KMS-11 (cell line): ENCODE measurements at regions not wholly inside any gene's neighbourhood (a gene's known extent, or its start where the extent isn't known, plus 50 kb on each side); places are given as distances from the start of the nearest gene placed in this dataset.
"Not testable (repeated sequence)": the region's sequence is repeated elsewhere in the genome, so short reads cannot be mapped to it uniquely, and the experiment has no call there.

Experiments used
- H2AFZ ChIP-seq: fragments of 200-600 bp; sonication (generic); 2 replicates; pipeline ENCODE4 v1.6.1; 2016; ENCODE audit warnings: antibody characterized with exemption, mixed run types, low read depth
- H3K27ac ChIP-seq: fragments of 200-600 bp; sonication (generic); 2 replicates; pipeline ENCODE4 v1.6.1; 2016; ENCODE audit warnings: mild to moderate bottlenecking, mixed run types
- H3K27me3 ChIP-seq: fragments of 200-600 bp; sonication (generic); 2 replicates; pipeline ENCODE4 v1.6.1; 2017; ENCODE audit warnings: mild to moderate bottlenecking, low read depth, mixed run types, moderate library complexity; ENCODE audit not compliant: insufficient read depth
- H3K36me3 ChIP-seq: fragments of 200-600 bp; sonication (generic); 2 replicates; pipeline ENCODE4 v1.6.1; 2017; ENCODE audit warnings: mild to moderate bottlenecking, mixed run types; ENCODE audit not compliant: insufficient read depth
- H3K4me1 ChIP-seq: fragments of 200-600 bp; sonication (generic); 2 replicates; pipeline ENCODE4 v1.6.1; 2016; ENCODE audit warnings: mild to moderate bottlenecking, low read depth, mixed run types; ENCODE audit not compliant: poor library complexity, severe bottlenecking
- H3K4me2 ChIP-seq: fragments of 200-600 bp; sonication (generic); 2 replicates; pipeline ENCODE4 v1.7.0; 2016; ENCODE audit warnings: mild to moderate bottlenecking, mixed run types
- H3K4me3 ChIP-seq: fragments of 200-600 bp; sonication (generic); IDR thresholded peaks from 2 replicates; pipeline ENCODE4 v1.6.1; 2017; ENCODE audit warnings: low read depth, low read length, mixed read lengths; ENCODE audit not compliant: insufficient read depth
- H3K79me2 ChIP-seq: fragments of 200-600 bp; sonication (generic); 2 replicates; pipeline ENCODE4 v1.6.1; 2016; ENCODE audit warnings: low read depth, mixed run types; ENCODE audit not compliant: insufficient read depth
- H3K9ac ChIP-seq: fragments of 200-600 bp; sonication (generic); 2 replicates; pipeline ENCODE4 v1.6.1; 2016; ENCODE audit warnings: mild to moderate bottlenecking, mixed run types
- H4K20me1 ChIP-seq: fragments of 200-600 bp; sonication (generic); 2 replicates; pipeline ENCODE4 v1.6.1; 2016; ENCODE audit warnings: mild to moderate bottlenecking, mixed run types; ENCODE audit not compliant: insufficient read depth
- TF ChIP-seq, protein P1 (sequence below): fragments of 200-600 bp; sonication (generic); conservative IDR thresholded peaks from 2 replicates; pipeline ENCODE4 v1.6.1; 2017; ENCODE audit warnings: low read depth, mild to moderate bottlenecking, antibody characterized with exemption, low read length, moderate library complexity, mixed read lengths

DNA sequence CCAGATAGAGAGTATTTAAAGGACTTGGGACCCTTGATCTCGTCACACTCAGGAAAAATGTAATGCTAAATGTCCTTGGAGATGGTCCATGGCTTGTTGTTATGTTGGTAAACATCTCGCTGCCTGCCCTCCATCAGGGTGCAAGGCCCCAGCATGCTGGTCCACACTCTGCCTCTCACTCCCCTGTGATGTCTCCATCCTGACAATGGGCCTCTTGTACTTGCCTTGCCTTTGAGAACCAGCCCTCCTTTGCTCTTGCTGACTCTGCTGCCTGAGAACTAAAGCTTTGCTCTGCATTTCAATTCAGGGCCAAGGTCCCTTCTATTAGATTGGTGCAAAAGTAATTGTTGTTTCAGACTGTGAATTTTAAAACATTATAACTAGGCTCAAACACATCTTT is 131.0 kb upstream of the LMNTD1 start:
- H3K4me3 ChIP-seq, result no peak overlapping the region
- no peaks in the 10 kb centered on the region for H4K20me1 ChIP-seq
- TF ChIP-seq, protein P1, sequence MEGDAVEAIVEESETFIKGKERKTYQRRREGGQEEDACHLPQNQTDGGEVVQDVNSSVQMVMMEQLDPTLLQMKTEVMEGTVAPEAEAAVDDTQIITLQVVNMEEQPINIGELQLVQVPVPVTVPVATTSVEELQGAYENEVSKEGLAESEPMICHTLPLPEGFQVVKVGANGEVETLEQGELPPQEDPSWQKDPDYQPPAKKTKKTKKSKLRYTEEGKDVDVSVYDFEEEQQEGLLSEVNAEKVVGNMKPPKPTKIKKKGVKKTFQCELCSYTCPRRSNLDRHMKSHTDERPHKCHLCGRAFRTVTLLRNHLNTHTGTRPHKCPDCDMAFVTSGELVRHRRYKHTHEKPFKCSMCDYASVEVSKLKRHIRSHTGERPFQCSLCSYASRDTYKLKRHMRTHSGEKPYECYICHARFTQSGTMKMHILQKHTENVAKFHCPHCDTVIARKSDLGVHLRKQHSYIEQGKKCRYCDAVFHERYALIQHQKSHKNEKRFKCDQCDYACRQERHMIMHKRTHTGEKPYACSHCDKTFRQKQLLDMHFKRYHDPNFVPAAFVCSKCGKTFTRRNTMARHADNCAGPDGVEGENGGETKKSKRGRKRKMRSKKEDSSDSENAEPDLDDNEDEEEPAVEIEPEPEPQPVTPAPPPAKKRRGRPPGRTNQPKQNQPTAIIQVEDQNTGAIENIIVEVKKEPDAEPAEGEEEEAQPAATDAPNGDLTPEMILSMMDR, result no peak
- H3K79me2 ChIP-seq, result no peaks in the 10 kb centered on the region
- no peak overlapping the region for H3K27ac ChIP-seq
- H3K36me3 ChIP-seq, result no peaks in the 10 kb centered on the region
- no peak overlapping the region for H2AFZ ChIP-seq
- no peak overlapping the region for H3K9ac ChIP-seq
- no peak overlapping the region for H3K4me2 ChIP-seq
- H3K27me3 ChIP-seq, result no peaks in the 10 kb centered on the region
- no peaks in the 10 kb centered on the region for H3K4me1 ChIP-seq

DNA sequence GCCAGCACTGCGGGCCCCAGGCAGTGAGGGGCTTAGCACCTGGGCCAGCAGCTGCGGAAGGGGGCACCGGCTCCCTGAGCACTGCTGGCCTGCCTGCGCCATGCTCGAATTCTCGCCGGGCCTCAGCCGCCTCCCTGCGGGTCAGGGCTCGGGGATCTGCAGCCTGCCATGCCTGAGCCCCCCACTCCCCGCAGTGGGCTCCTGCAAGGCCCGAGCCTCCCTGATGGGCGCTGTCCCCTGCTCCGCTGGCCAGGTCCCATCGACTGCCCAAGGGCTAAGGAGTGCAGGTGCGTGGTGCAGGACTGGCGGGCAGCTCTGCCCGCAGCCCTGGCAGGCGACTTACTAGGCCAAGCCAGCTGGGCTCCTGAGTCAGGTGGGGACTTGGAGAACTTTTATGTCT is 133.3 kb upstream of the LMNTD1 start:
- H3K27me3 ChIP-seq, result no peaks in the 10 kb centered on the region
- H3K4me2 ChIP-seq, result no peak overlapping the region
- H3K4me3 ChIP-seq, result no peak overlapping the region
- no peak overlapping the region for H2AFZ ChIP-seq
- H3K4me1 ChIP-seq, result no peaks in the 10 kb centered on the region
- H3K79me2 ChIP-seq, result no peaks in the 10 kb centered on the region
- TF ChIP-seq, protein P1, result no peak
- H3K36me3 ChIP-seq, result no peaks in the 10 kb centered on the region
- no peak overlapping the region for H3K9ac ChIP-seq
- H4K20me1 ChIP-seq, result no peaks in the 10 kb centered on the region
- no peak overlapping the region for H3K27ac ChIP-seq

DNA sequence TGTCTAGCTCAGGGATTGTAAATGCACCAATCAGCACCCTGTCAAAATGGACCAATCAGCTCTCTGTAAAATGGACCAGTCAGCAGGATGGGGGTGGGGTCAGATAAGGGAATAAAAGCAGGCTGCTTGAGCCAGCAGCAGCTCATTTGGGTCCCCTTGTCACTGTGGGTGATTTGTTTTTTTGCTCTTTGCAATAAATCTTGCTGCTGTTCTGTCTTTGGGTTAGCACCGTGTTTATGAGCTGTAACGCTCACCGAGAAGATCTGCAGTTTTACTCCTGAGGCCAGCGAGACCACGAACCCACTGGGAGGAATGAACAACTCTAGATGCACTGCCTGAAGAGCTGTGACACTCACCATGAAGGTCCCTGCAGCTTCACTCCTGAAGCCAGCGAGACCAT is 134.1 kb upstream of the LMNTD1 start:
- Histone ChIP-seq H3K27ac (no peak overlapping the region), H3K36me3 (no peaks in the 10 kb centered on the region), H3K79me2 (no peaks in the 10 kb centered on the region), H3K4me1 (no peaks in the 10 kb centered on the region), H3K4me2 (no peak overlapping the region), H2AFZ (no peak overlapping the region), H4K20me1 (no peaks in the 10 kb centered on the region), H3K27me3 (no peaks in the 10 kb centered on the region), H3K9ac (no peak overlapping the region), H3K4me3 (no peak overlapping the region)
- TF ChIP-seq, protein P1, result no peak

DNA sequence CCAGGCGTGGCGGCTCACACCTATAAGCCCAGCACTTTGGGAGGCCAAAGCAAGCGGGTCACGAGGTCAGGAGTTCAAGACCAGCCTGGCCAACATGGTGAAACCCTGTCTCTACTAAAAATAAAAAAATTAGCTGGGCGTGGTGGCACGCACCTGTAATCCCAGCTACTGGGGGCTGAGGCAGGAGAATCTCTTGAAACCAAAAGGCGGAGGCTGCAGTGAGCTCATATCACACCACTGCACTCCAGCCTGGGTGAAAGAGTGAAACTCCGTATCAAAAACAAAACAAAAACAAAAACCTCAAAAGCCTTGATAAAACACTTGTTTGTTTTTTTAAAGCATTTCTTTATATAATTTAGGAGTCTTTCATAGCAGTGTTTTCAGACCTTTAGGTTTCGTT is 135.8 kb upstream of the LMNTD1 start:
- H3K79me2 ChIP-seq, H3K9ac ChIP-seq: not testable (repeated sequence)

DNA sequence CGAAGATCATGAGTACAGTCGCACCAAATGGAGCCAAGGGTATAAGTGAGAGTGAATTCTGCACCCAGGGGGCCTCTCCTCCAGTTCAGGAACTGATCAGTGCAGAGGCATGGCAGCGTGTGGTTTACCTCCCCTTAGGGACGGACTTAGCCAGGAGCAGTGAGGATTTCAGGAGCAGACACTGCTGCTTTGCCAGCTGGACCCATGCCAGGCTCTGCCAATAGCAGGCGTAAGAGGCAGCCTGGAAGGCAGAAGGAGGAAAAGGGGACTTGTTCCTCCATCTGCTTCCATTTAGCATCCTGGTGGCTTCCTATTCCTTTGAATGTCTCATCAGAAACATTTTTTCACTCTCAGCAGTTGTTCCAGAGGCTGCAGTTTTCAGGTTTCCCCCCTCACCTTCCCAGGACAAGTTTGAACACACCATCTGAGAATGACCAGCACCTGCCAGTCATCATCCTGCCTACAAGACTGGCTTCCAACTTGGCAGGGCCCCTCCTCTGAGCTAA is 137.0 kb upstream of the LMNTD1 start:
- Histone ChIP-seq H3K27ac (no peak overlapping the region), H3K4me3 (no peak overlapping the region), H3K79me2 (no peaks in the 10 kb centered on the region), H4K20me1 (no peaks in the 10 kb centered on the region), H3K9ac (no peak overlapping the region), H3K4me2 (no peak overlapping the region), H3K27me3 (no peaks in the 10 kb centered on the region), H3K36me3 (no peaks in the 10 kb centered on the region), H2AFZ (no peak overlapping the region), H3K4me1 (no peaks in the 10 kb centered on the region)
- TF ChIP-seq, protein P1, result no peak

More for the DNA sequence above, 135.8 kb upstream of the LMNTD1 start:
- H3K4me2 ChIP-seq, H3K27me3 ChIP-seq, H3K27ac ChIP-seq, H2AFZ ChIP-seq, H3K36me3 ChIP-seq, H3K4me1 ChIP-seq, H4K20me1 ChIP-seq, H3K4me3 ChIP-seq: not testable (repeated sequence)
